ENCODE measurements at regions not wholly inside any gene's neighbourhood (a gene's known extent, or its start where the extent isn't known, plus 50 kb on each side); places are given as distances from the start of the nearest gene placed in this dataset.

- no peak for DNase-seq
Observed at GRCh38 chr12:59219148-59219547, 298.8 kb upstream of the LRIG3 start.

DNA sequence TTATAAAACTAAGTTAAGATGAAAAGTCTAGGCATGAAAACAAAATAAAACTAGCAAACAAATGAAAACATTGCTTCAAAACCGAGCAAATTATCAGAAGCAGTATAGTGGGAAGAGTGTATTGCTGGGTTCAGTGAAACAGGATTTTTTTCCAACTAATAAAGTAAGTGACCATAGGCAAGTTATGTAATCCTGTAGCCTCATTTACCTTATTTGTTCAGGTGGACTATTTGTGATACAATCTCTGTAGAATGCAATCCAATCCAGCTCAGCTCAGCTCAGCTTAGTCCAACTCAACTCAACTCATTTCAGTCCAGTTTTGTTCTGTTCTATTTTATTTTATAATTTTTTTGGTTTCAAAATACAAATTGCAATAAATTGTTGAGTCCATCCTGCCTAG lies 276.7 kb upstream of the LRIG3 start:
- DNase-seq = no peak

- no peak for DNase-seq
Observed at GRCh38 chr12:59194794-59195193, 274.5 kb upstream of the LRIG3 start.

DNA sequence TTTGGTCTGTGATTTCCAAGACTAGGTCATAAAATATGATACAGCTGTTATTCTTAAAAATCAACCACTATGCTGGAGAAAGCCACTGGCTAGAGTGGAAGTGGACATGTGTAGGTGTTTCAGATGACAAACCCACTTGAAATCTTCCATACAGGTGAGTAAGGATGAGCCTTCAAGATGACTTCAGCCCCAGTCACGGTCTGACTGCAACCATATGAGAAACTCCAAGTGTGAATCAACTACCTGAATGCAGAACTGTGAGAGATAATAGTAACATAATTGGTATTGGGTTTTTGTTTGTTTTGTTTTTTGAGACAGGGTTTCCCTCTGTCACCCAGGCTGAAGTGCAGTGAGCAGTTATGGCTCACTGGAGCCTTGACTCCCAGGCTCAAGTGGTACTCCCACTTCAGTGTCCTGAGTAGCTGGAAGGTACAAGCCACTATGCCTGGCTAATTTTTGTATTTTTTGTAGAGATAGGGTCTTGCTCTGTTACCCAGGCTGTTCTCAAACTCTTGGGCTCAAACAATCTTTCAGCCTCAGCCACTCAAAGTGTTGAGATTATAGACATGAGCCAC lies 273.3 kb upstream of the LRIG3 start:
- peak in 1 of 3 experiments; percentile 65 for DNase-seq

DNA sequence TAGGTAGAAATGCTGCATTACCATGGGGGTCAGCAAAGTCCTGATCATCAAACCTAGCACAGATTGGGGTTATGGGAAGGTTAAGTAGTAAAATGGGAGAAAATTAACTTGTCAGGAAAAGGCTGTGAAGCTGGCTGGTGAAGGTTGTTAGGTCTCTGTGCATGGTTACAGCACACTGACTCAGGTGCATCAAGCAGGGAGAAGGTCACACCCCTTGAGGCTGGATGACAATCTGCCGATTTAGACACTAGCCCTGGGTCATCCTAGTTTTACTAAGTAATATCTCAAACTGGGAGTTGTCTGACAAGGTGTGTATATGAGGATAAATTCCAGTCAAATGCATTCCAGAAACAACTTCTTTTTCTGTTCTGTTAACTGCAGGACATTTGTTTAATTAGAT lies 271.1 kb upstream of the LRIG3 start:
- no peak for DNase-seq

- DNase-seq = peak in 1 of 3 experiments; percentile 60
Observed at GRCh38 chr12:59186451-59186850, 266.1 kb upstream of the LRIG3 start.

DNA sequence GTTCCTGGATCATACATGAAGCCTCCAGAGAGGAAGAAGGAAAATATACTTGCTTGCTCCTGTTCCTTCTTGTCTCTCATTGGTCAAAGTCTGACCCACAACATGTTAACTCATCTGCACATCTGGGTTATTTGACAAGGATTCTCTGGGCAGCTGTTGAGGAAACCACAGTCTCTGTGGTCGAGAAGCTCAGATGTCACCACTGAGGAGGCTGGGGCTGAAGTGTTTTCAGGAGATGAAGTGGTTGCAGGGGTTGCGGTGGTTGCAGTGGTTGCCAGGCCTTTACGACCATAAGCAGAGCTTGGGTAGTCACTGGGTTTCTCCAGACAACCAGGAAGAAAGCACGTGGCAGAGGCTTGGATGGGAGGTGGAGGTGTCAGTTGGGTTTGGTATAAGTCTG lies 265.0 kb upstream of the LRIG3 start:
- DNase-seq = no peak

DNA sequence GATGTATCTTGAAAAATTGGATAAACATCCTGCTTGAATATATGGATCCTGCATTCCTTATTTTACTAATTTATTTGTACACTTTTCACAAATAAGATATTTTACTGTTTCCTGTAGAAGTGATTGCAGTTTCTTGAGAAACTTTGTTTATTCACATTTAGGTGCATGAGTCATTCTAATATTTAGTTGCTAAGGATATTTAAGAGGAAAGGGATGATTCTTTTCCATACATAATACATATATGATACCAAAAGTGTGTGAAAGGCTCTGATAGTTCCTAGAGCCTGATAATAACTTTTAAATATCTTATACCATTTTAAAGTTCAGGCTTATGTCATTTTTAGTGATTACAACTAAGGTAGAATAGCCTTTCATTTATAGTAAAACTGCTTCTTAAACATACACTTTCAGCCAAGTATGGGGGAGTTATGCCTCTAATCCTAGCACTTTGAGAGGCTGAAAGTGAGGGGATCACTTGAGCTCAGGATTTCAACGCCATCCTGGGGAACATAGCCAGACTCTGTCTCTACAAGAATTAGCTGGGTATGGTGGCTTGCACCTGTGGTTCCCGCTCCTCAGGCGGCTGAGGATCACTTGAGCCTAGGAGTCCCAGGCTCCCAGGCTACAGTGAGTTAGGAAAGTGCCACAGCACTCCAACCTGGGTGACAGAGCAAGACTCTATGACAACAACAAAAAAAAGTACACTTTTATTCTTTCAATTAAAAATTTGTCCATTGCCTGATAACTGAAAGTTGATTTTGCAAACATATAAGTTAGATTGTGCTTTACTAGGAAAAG lies 262.6 kb upstream of the LRIG3 start:
- no peak for DNase-seq

GRCh38 chr12:59182191-59182590 lies 261.9 kb upstream of the LRIG3 start:
- DNase-seq = no peak

DNA sequence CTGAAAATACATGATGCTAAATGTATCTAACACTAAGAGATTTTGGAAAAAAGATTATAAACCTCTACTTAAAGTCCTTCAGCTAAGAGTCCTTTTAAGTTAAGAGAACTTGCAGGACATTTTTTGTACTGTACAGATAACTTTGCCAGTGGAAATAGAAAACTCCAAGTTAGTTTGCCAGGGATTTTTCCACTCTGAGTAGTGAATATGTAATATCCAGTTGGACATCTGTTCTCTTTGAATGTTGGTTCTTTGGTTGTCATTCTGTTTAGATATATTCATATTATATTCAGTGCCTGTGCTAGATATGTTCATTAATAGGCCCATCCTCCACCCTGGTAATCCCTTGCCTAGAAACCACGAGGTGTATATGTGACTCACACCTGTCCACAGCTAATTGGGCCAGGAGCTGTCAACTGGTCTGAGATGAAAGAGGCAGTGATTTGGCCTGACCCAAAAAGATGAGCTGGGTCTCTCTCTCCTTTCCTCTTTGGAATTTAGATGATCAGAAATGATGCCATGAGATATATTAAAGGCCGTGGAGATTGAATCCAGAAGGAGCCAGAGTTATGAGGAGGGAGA lies 261.0 kb upstream of the LRIG3 start:
- DNase-seq = no peak

DNA sequence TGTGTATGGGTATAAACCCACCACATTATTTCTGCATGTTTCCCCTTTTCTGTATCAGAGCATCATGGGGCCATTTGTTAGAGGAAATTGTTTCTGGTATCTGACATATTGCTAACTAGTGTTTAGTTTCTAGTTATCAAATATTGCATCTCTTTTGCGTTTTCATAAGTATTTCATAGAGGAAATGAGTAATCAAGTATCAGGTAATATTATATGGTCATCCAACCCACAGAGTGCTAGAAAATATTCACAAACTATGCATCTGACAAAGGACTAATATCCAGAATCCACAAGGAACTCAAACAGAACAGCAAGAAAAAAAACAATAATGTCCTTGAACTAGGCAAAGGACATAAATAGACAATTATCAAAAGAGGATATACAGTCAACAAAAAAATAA lies 258.9 kb upstream of the LRIG3 start:
- no peak for DNase-seq

DNA sequence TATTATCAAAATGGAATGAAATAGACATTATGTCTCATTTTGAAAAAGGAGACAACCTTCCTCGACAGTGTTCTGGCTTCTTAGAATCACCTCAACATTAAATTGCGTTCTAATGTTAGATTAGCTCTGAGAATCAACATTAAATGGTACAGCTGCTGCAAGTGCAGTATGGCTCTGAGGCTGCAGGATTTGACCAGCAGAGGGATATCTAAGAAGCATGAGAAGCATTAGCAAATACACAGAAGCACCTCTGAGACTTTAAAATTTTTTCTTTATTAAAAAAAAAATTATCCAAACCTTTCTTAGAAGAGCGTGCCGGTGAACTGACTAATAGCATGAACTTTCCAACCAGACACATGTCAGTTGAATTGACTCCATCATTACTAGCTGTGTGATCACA lies 253.4 kb upstream of the LRIG3 start:
- no peak for DNase-seq

DNA sequence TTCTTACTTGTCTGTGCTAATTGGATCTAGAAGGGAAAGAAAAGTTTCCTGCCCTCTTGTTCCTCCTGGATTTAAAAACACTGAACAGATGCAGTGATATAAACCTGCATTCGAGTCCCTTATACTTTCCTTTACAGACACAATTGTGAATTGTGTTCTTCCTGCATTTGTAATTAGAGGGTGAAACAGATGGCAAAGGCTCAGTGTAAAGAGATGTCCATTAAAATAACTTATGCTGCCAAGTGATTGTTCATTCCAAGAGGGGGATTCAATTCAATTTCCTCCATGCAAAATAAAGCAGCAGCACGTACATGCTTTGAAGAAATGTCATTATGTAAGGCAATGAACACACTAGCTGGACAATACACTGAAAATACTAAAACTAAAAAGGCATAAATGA lies 248.3 kb upstream of the LRIG3 start:
- DNase-seq = peak in 1 of 3 experiments; percentile 23

DNA sequence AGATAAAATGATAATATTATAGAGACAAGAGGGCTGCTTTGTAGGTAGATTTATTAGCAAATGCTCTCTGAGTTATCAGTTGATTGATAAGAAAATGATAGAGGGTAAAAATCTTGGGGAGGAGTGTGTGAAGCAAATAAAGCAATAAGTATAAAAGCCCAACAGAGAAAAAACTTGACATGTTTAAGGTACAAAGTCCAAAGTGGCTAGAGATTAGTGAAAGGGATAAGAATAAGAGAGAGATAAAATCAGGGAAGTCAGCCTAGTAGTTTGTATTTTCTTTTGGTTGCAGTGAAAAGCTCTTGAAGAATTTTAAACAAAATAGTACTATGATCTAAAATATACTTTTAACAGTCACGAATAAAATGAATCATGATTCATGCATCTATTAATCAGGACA lies 246.2 kb upstream of the LRIG3 start:
- DNase-seq = no peak

DNA sequence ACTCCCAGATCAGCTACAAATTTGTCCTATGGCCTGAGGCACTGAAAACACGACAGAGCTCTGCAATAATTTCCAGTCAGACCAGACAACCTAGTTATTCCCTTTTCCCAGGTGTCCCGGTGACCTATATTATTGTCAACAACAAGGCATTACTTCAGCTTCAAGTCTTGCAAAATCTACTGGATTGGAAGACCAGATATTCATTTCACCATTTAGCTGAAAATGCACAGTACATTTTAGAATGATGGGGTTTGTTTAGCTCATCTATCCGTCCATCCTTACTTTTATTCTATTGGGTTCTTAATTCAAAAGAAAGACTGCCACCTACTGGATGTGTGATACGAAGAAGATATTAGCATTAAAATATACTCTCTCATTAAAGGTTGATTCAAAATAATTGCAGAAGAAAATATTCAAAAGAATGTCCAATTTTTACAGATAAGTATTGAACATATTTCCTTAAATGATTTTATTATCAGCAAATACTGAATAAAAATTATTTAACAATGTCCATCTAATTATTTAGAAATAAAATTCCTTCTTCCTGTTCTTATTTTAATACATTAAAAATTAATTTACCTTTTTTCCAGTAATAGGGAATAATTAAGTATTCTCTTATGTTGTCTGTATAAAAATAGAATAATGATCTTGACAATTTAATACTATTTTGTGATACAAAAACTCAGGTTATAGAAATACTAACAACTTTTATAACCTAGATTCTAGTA lies 244.9 kb upstream of the LRIG3 start:
- DNase-seq = peak; percentile 28 to 79 (median 49)

GRCh38 chr12:59164226-59164625 lies 243.9 kb upstream of the LRIG3 start:
- no peak for DNase-seq

DNA sequence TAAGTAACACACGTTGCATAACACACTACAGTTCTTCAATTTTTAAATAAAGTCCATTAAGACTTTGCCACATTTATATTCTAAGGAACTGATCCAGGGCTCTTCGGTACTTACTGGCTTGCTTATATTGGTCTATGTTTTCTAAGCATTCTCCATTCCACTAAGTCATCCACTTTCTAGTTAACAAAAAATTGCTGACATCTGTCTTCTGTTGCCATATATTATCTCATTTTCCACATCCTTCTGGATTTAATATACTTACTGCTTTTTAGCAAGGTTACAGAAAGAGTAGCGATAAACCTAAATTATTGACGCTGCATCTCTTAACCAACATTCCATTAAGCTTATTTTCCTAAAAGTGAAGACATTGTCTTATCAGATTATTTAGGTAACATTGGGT lies 238.4 kb upstream of the LRIG3 start:
- no peak for DNase-seq

DNA sequence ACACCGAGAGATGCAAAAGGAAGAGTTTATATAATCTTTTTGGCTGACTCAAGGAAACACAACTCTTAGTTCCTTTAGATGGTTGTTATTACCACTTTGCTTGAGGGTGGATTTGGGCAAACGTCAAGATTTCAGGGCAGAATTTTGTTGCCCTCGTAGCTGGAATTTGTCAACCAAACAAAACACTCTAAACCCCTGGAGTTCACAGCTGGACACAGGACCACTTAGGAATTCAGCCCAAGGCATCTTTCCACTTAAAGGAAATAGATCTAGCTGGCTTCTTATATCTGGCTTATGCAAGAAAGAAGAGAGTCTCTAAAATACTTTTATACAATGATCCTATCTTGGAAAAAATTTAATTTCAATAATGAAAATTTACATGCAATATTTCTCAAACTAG lies 237.8 kb upstream of the LRIG3 start:
- no peak for DNase-seq

DNA sequence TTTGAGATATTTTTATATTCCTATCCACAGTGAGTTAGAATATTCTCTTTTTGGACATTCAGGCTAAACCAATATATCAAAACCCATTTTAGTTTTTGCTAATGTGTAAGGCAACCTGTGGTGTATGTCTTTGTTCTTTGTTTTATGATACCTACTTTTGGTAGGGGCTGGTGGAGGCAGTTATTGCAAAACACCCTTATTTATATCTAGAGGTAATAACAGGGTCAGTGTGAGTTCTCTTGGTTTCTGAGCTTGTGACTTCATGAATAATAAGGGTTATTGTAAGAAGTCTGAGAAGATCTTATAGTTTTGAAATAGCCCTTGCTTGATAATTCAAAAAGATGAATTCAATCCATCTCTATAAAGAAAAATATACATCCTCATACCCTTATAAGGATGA lies 235.1 kb upstream of the LRIG3 start:
- no peak for DNase-seq

- no peak for DNase-seq
Observed at GRCh38 chr12:59151243-59151642, 230.9 kb upstream of the LRIG3 start.

- peak; percentile 83 to 97 (median 92) for DNase-seq
Observed at GRCh38 chr12:59149995-59150642, 229.8 kb upstream of the LRIG3 start.

- DNase-seq = no peak
Observed at GRCh38 chr12:59147791-59148190, 227.5 kb upstream of the LRIG3 start.

DNA sequence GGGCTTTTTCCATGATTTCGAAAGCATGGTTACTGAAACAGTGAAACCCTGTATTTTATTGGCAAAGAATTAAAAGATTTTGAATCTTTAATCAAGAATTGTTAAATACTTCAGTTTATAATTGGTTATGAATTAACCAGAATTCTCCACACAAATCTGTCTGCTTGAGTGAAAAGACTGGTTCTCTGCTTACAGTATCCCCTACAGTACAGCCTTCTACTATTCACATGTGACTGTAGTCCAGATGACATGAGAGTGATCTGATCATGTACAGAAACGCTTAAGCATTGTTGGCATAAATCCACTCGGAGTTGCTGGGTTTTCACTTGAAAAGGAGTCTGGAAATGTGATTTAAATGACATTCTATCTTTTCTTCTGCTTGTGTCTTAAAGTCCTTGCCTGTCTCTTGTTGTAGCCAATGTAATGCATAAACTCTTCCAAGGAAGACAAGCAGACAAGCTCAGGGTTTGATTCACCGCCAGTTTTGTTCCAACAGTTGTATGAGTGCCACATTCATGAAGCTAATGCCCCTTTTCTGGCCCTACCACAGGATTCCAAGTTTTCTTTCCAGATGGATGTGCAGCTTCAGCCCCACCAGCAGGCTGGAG lies 222.0 kb upstream of the LRIG3 start:
- no peak for DNase-seq
